Astrocyte (in vitro differentiated cells and primary cell): ENCODE measurements at regions not wholly inside any gene's neighbourhood (a gene's known extent, or its start where the extent isn't known, plus 50 kb on each side); places are given as distances from the start of the nearest gene placed in this dataset.
A peak's percentile ranks its signal among the peaks of the same experiment; 100 is the strongest.

ENCODE experiments used
- DNase-seq: peaks from one replicate; pipeline ENCODE4 v3.0.0-alpha.2; 2010; ENCODE audit warnings: low read depth
- FAIRE-seq: peaks from 2 replicates; lab custom pipeline; 2011; peaks lifted over from hg19 to GRCh38; lab: Jason Lieb, UNC
- H2AFZ ChIP-seq: 2 replicates; pipeline ENCODE4 v1.6.0; 2012; ENCODE audit warnings: low read depth, low read length, inconsistent platforms
- H3K27ac ChIP-seq: 2 replicates; pipeline ENCODE4 v1.5.1; 2011; ENCODE audit warnings: low read depth, low read length, inconsistent platforms
- H3K27me3 ChIP-seq: 2 replicates; pipeline ENCODE4 v1.6.0; 2011; ENCODE audit warnings: low read length, inconsistent platforms; ENCODE audit not compliant: insufficient read depth
- H3K36me3 ChIP-seq: 2 replicates; pipeline ENCODE4 v1.5.1; 2011; ENCODE audit warnings: low read length, inconsistent platforms; ENCODE audit not compliant: insufficient read depth
- H3K4me1 ChIP-seq: 2 replicates; pipeline ENCODE4 v1.5.1; 2011; ENCODE audit warnings: low read length, inconsistent platforms; ENCODE audit not compliant: insufficient read depth
- H3K4me2 ChIP-seq: 2 replicates; pipeline ENCODE4 v1.6.0; 2012; ENCODE audit warnings: low read length, inconsistent platforms
- H3K4me3 ChIP-seq: 2 replicates; pipeline ENCODE4 v1.5.1; 2011; ENCODE audit warnings: low read depth, mild to moderate bottlenecking, low read length, inconsistent platforms; ENCODE audit not compliant: insufficient read depth
- H3K79me2 ChIP-seq: 2 replicates; pipeline ENCODE4 v1.6.0; 2012; ENCODE audit warnings: mild to moderate bottlenecking, low read length, inconsistent platforms; ENCODE audit not compliant: insufficient read depth
- H3K9ac ChIP-seq: 2 replicates; pipeline ENCODE4 v1.6.0; 2012; ENCODE audit warnings: mild to moderate bottlenecking, low read length, inconsistent platforms
- H3K9me3 ChIP-seq: 2 replicates; pipeline ENCODE4 v1.5.1; 2012; ENCODE audit warnings: low read depth, mild to moderate bottlenecking, low read length, inconsistent platforms; ENCODE audit not compliant: insufficient read depth
- H4K20me1 ChIP-seq: 2 replicates; pipeline ENCODE4 v1.6.0; 2012; ENCODE audit warnings: low read length, inconsistent platforms; ENCODE audit not compliant: insufficient read depth
- H3K27ac Mint-ChIP-seq: one replicate; pipeline ENCODE4 v1.8.0; 2021; ENCODE audit warnings: mild to moderate bottlenecking, mixed read lengths; ENCODE audit not compliant: unreplicated experiment
- H3K27me3 Mint-ChIP-seq: one replicate; pipeline ENCODE4 v1.8.0; 2021; ENCODE audit warnings: low read depth, mixed read lengths; ENCODE audit not compliant: unreplicated experiment
- H3K36me3 Mint-ChIP-seq: one replicate; pipeline ENCODE4 v1.8.0; 2021; ENCODE audit warnings: low read depth, mixed read lengths; ENCODE audit not compliant: unreplicated experiment
- H3K4me1 Mint-ChIP-seq: one replicate; pipeline ENCODE4 v1.8.0; 2021; ENCODE audit warnings: low read depth, mixed read lengths; ENCODE audit not compliant: unreplicated experiment
- H3K4me3 Mint-ChIP-seq: one replicate; pipeline ENCODE4 v1.8.0; 2021; ENCODE audit warnings: mild to moderate bottlenecking, moderate library complexity, mixed read lengths; ENCODE audit not compliant: unreplicated experiment
- H3K9me3 Mint-ChIP-seq: one replicate; pipeline ENCODE4 v1.8.0; 2021; ENCODE audit warnings: mild to moderate bottlenecking, mixed read lengths; ENCODE audit not compliant: unreplicated experiment
- CTCF ChIP-seq: IDR thresholded peaks from 2 replicates; pipeline ENCODE4 v1.5.1; 2011; ENCODE audit warnings: low read depth, mild to moderate bottlenecking, inconsistent platforms, low read length, moderate library complexity; ENCODE audit not compliant: insufficient read depth
- EZH2 ChIP-seq: IDR thresholded peaks from 2 replicates; pipeline ENCODE4 v1.6.1; 2012; ENCODE audit warnings: mild to moderate bottlenecking, low read length, inconsistent platforms; ENCODE audit not compliant: insufficient read depth

GRCh38 chr9:87211669-87212068, 264.4 kb upstream of the GAS1 start:
- Histone ChIP-seq H2AFZ (no peak overlapping the region), H3K9me3 (no peaks in the 10 kb centered on the region), H3K4me1 (peaks cover 21% of the 10 kb centered on the region), H3K4me3 (no peak overlapping the region), H3K27ac (no peak overlapping the region), H4K20me1 (no peaks in the 10 kb centered on the region), H3K4me2 (no peak overlapping the region), H3K27me3 (peaks cover 5% of the 10 kb centered on the region), H3K79me2 (no peaks in the 10 kb centered on the region), H3K9ac (no peak overlapping the region), H3K36me3 (no peaks in the 10 kb centered on the region)
- peaks cover 34% of the 10 kb centered on the region for H3K4me1 Mint-ChIP-seq
- H3K27ac Mint-ChIP-seq: peak overlapping the region; percentile 84
- no peak for TF ChIP-seq EZH2
- no peak for TF ChIP-seq CTCF
- H3K9me3 Mint-ChIP-seq: no peaks in the 10 kb centered on the region
- H3K27me3 Mint-ChIP-seq: no peaks in the 10 kb centered on the region
- H3K36me3 Mint-ChIP-seq: no peaks in the 10 kb centered on the region
- no peak overlapping the region for H3K4me3 Mint-ChIP-seq
- FAIRE-seq (no peak), DNase-seq (no peak)

GRCh38 chr9:87212605-87213021, 265.3 kb upstream of the GAS1 start:
- peaks cover 3% of the 10 kb centered on the region for H3K9me3 Mint-ChIP-seq
- H3K4me3 Mint-ChIP-seq: no peak overlapping the region
- H3K27ac ChIP-seq: no peak overlapping the region
- peaks cover 21% of the 10 kb centered on the region for H3K4me1 ChIP-seq
- H3K27me3 Mint-ChIP-seq: peaks cover 4% of the 10 kb centered on the region
- TF ChIP-seq CTCF (no peak), EZH2 (no peak)
- H3K36me3 Mint-ChIP-seq: no peaks in the 10 kb centered on the region
- no peak overlapping the region for H3K4me3 ChIP-seq
- peak overlapping the region; percentile 84 for H3K27ac Mint-ChIP-seq
- H4K20me1 ChIP-seq: no peaks in the 10 kb centered on the region
- H3K79me2 ChIP-seq: no peaks in the 10 kb centered on the region
- H2AFZ ChIP-seq: no peak overlapping the region
- no peaks in the 10 kb centered on the region for H3K36me3 ChIP-seq
- peak overlapping the region; percentile 40 for H3K4me2 ChIP-seq
- DNase-seq (peak; percentile 75), FAIRE-seq (no peak)
- H3K4me1 Mint-ChIP-seq: peaks cover 34% of the 10 kb centered on the region
- H3K9ac ChIP-seq: no peak overlapping the region
- no peaks in the 10 kb centered on the region for H3K9me3 ChIP-seq
- H3K27me3 ChIP-seq: peaks cover 7% of the 10 kb centered on the region

- H3K36me3 ChIP-seq: no peaks in the 10 kb centered on the region
- peaks cover 9% of the 10 kb centered on the region for H3K27me3 ChIP-seq
- H3K4me2 ChIP-seq: no peak overlapping the region
- H4K20me1 ChIP-seq: no peaks in the 10 kb centered on the region
- no peaks in the 10 kb centered on the region for H3K9me3 ChIP-seq
- TF ChIP-seq CTCF: no peak
- TF ChIP-seq EZH2: no peak
- DNase-seq (peak; percentile 44), FAIRE-seq (no peak)
- peaks cover 3% of the 10 kb centered on the region for H3K9me3 Mint-ChIP-seq
- no peak overlapping the region for H3K4me3 ChIP-seq
- H3K36me3 Mint-ChIP-seq: no peaks in the 10 kb centered on the region
- peaks cover 4% of the 10 kb centered on the region for H3K27me3 Mint-ChIP-seq
- no peak overlapping the region for H3K9ac ChIP-seq
- peak overlapping the region; percentile 86 for H3K27ac Mint-ChIP-seq
- peaks cover 21% of the 10 kb centered on the region for H3K4me1 ChIP-seq
- H3K79me2 ChIP-seq: no peaks in the 10 kb centered on the region
- H3K27ac ChIP-seq: no peak overlapping the region
- H2AFZ ChIP-seq: no peak overlapping the region
- H3K4me1 Mint-ChIP-seq: peaks cover 34% of the 10 kb centered on the region
- no peak overlapping the region for H3K4me3 Mint-ChIP-seq
These were observed 266.6 kb upstream of the GAS1 start for GRCh38 chr9:87213948-87214347.
